ENCODE measurements at regions not wholly inside any gene's neighbourhood (a gene's known extent, or its start where the extent isn't known, plus 50 kb on each side); places are given as distances from the start of the nearest gene placed in this dataset.

- no peak for TF ChIP-seq RAD21 (IDR thresholded peaks at IDR 0.05)
- TF ChIP-seq, protein P1, sequence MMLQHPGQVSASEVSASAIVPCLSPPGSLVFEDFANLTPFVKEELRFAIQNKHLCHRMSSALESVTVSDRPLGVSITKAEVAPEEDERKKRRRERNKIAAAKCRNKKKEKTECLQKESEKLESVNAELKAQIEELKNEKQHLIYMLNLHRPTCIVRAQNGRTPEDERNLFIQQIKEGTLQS (IDR thresholded peaks at IDR 0.05) = no peak
- TF ChIP-seq SP1 (IDR thresholded peaks at IDR 0.05) = no peak
- TF ChIP-seq JUND (IDR thresholded peaks at IDR 0.05) = no peak
- TF ChIP-seq, protein P2, sequence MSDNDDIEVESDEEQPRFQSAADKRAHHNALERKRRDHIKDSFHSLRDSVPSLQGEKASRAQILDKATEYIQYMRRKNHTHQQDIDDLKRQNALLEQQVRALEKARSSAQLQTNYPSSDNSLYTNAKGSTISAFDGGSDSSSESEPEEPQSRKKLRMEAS (IDR thresholded peaks at IDR 0.05) = no peak
- no peak for TF ChIP-seq CTCF (IDR thresholded peaks at IDR 0.05; ENCODE audit: low read depth, low read length, missing input control)
- TF ChIP-seq GABPA (IDR thresholded peaks at IDR 0.05 in 1 of 2, conservative IDR thresholded peaks at IDR 0.05 in 1 of 2) = no peak
- no peak for TF ChIP-seq YY1 (IDR thresholded peaks at IDR 0.05)
- TF ChIP-seq, protein P3, sequence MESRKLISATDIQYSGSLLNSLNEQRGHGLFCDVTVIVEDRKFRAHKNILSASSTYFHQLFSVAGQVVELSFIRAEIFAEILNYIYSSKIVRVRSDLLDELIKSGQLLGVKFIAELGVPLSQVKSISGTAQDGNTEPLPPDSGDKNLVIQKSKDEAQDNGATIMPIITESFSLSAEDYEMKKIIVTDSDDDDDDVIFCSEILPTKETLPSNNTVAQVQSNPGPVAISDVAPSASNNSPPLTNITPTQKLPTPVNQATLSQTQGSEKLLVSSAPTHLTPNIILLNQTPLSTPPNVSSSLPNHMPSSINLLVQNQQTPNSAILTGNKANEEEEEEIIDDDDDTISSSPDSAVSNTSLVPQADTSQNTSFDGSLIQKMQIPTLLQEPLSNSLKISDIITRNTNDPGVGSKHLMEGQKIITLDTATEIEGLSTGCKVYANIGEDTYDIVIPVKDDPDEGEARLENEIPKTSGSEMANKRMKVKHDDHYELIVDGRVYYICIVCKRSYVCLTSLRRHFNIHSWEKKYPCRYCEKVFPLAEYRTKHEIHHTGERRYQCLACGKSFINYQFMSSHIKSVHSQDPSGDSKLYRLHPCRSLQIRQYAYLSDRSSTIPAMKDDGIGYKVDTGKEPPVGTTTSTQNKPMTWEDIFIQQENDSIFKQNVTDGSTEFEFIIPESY (IDR thresholded peaks at IDR 0.05) = no peak
Observed at GRCh38 chr10:1932692-1933094, 195.4 kb upstream of the ADARB2 start.
